ENCODE measurements at regions not wholly inside any gene's neighbourhood (a gene's known extent, or its start where the extent isn't known, plus 50 kb on each side); places are given as distances from the start of the nearest gene placed in this dataset.

GRCh38 chr1:14302025-14302424 is 296.5 kb upstream of the KAZN start:
- no peaks in the 10 kb centered on the region for H3K36me3 ChIP-seq (ENCODE audit: control insufficient read depth in 3 of 3, insufficient read depth in 2 of 3, low read depth in 1 of 3, low read length in 3 of 3)
- no peaks in the 10 kb centered on the region for H3K27me3 ChIP-seq (ENCODE audit: control insufficient read depth in 3 of 3, insufficient read depth in 3 of 3, low read length in 3 of 3)
- no peaks in the 10 kb centered on the region for H3K4me1 ChIP-seq (ENCODE audit: control insufficient read depth in 3 of 3, insufficient read depth in 2 of 3, low read depth in 1 of 3, low read length in 2 of 3)
- H3K4me3 ChIP-seq (ENCODE audit: low read depth in 1 of 3, low read length in 3 of 3): no peak overlapping the region
- no peak overlapping the region for H3K27ac ChIP-seq (ENCODE audit: low read depth in 1 of 3, low read length in 2 of 3)
- FAIRE-seq (no peak), DNase-seq (no peak)
- 85 to 90% (median 89%) methylated on average over 3 of the region's 3 CpGs for WGBS, 3 donors
- no peaks in the 10 kb centered on the region for H3K9me3 ChIP-seq (ENCODE audit: control insufficient read depth in 2 of 2, insufficient read depth in 1 of 2, low read depth in 1 of 2, low read length in 1 of 2)

DNA sequence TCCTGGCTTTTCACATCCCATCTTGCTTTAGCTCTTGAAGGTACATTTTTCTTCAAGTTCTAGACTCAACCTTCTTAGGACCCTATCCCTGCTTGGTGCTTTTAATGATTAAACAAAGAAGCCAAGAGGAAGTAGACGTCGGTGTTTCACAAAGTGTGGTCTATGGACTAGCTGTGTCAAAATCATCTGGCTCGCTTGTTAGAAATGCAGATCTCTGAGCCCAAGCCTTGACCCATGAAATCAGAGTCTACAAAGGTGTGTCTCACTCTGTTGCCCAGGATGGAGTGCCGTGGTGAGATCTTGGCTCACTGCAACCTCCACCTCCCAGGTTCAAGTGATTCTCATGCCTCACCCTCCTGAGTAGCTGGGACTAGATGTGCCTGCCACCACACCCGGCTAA is 295.5 kb upstream of the KAZN start:
- Histone ChIP-seq H3K4me3 (ENCODE audit: low read depth in 1 of 3, low read length in 3 of 3) (no peak overlapping the region), H3K27ac (ENCODE audit: low read depth in 1 of 3, low read length in 2 of 3) (no peak overlapping the region), H3K27me3 (ENCODE audit: control insufficient read depth in 3 of 3, insufficient read depth in 3 of 3, low read length in 3 of 3) (no peaks in the 10 kb centered on the region), H3K36me3 (ENCODE audit: control insufficient read depth in 3 of 3, insufficient read depth in 2 of 3, low read depth in 1 of 3, low read length in 3 of 3) (no peaks in the 10 kb centered on the region), H3K4me1 (ENCODE audit: control insufficient read depth in 3 of 3, insufficient read depth in 2 of 3, low read depth in 1 of 3, low read length in 2 of 3) (no peaks in the 10 kb centered on the region), H3K9me3 (ENCODE audit: control insufficient read depth in 2 of 2, insufficient read depth in 1 of 2, low read depth in 1 of 2, low read length in 1 of 2) (no peaks in the 10 kb centered on the region)
- DNase-seq (no peak), FAIRE-seq (no peak)
- 75 to 85% (median 81%) methylated on average over 5 of the region's 5 CpGs for WGBS, 3 donors

DNA sequence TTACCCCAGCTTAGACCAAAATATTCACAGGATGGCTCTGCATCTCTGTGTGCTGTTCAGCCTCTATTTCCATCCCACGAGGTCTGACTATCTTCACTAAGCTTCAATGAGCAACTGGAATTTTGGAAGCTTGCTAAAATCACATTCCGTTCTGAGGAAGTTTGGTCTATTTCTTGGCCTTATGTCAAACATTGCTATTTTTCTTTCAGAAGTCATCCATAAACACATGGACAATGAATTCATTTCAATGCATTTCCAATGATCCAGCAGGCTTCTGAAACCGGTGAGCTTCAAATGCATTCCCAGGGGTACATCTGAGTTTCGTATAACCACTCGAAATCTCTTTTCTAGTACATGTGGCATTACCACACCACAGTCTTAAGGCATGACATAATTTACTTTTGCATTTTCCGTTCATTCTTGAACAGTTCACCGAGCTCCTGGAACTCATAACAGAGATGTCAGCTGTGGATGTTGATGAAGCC is 294.1 kb upstream of the KAZN start:
- WGBS, 3 donors: 63 to 84% (median 83%) methylated on average over 7 of the region's 7 CpGs
- no peak overlapping the region for H3K27ac ChIP-seq (ENCODE audit: low read depth in 1 of 3, low read length in 2 of 3)

DNA sequence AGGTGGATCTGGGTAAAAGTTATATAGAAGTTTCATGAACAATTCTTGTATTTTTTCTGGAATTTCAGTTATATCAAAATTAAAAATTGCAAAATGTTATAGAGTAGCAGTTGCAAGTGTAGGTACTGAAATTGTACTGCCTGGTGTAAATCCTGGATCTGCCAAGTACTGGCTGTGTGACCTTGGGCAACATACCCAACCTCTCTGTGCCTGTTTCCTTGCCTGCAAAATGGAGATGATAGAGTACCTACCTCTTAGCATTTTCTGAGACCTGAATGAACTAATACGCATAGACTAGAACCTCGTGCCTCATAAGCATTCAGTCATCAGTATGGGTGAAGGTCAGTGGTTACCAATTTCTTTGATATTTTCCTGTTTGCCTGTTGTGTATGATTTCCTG is 290.0 kb upstream of the KAZN start:
- DNase-seq (no peak), FAIRE-seq (no peak)
- no peaks in the 10 kb centered on the region for H3K4me1 ChIP-seq (ENCODE audit: control insufficient read depth in 3 of 3, insufficient read depth in 2 of 3, low read depth in 1 of 3, low read length in 2 of 3)
- H3K27me3 ChIP-seq (ENCODE audit: control insufficient read depth in 3 of 3, insufficient read depth in 3 of 3, low read length in 3 of 3): no peaks in the 10 kb centered on the region
- WGBS, 3 donors: 75 to 92% (median 84%) methylated on average over 2 of the region's 2 CpGs
- H3K36me3 ChIP-seq (ENCODE audit: control insufficient read depth in 3 of 3, insufficient read depth in 2 of 3, low read depth in 1 of 3, low read length in 3 of 3): no peaks in the 10 kb centered on the region
- no peak overlapping the region for H3K4me3 ChIP-seq (ENCODE audit: low read depth in 1 of 3, low read length in 3 of 3)
- H3K9me3 ChIP-seq (ENCODE audit: control insufficient read depth in 2 of 2, insufficient read depth in 1 of 2, low read depth in 1 of 2, low read length in 1 of 2): peaks cover 0 to 2% of the 10 kb centered on the region in 2 donors
- no peak overlapping the region for H3K27ac ChIP-seq (ENCODE audit: low read depth in 1 of 3, low read length in 2 of 3)

More for the DNA sequence above, 294.1 kb upstream of the KAZN start:
- no peaks in the 10 kb centered on the region for H3K9me3 ChIP-seq (ENCODE audit: control insufficient read depth in 2 of 2, insufficient read depth in 1 of 2, low read depth in 1 of 2, low read length in 1 of 2)
- H3K4me3 ChIP-seq (ENCODE audit: low read depth in 1 of 3, low read length in 3 of 3): no peak overlapping the region
- no peaks in the 10 kb centered on the region for H3K36me3 ChIP-seq (ENCODE audit: control insufficient read depth in 3 of 3, insufficient read depth in 2 of 3, low read depth in 1 of 3, low read length in 3 of 3)
- no peaks in the 10 kb centered on the region for H3K27me3 ChIP-seq (ENCODE audit: control insufficient read depth in 3 of 3, insufficient read depth in 3 of 3, low read length in 3 of 3)
- no peak for DNase-seq
- no peak for FAIRE-seq
- H3K4me1 ChIP-seq (ENCODE audit: control insufficient read depth in 3 of 3, insufficient read depth in 2 of 3, low read depth in 1 of 3, low read length in 2 of 3): no peaks in the 10 kb centered on the region

- no peak overlapping the region for H3K4me3 ChIP-seq (ENCODE audit: low read depth in 1 of 3, low read length in 3 of 3)
- no peak for FAIRE-seq
- peaks cover 0 to 2% of the 10 kb centered on the region in 2 donors for H3K9me3 ChIP-seq (ENCODE audit: control insufficient read depth in 2 of 2, insufficient read depth in 1 of 2, low read depth in 1 of 2, low read length in 1 of 2)
- H3K27me3 ChIP-seq (ENCODE audit: control insufficient read depth in 3 of 3, insufficient read depth in 3 of 3, low read length in 3 of 3): no peaks in the 10 kb centered on the region
- no peaks in the 10 kb centered on the region for H3K36me3 ChIP-seq (ENCODE audit: control insufficient read depth in 3 of 3, insufficient read depth in 2 of 3, low read depth in 1 of 3, low read length in 3 of 3)
- 89 to 95% (median 94%) methylated on average over 3 of the region's 3 CpGs for WGBS, 3 donors
- DNase-seq: no peak
- H3K4me1 ChIP-seq (ENCODE audit: control insufficient read depth in 3 of 3, insufficient read depth in 2 of 3, low read depth in 1 of 3, low read length in 2 of 3): no peaks in the 10 kb centered on the region
- no peak overlapping the region for H3K27ac ChIP-seq (ENCODE audit: low read depth in 1 of 3, low read length in 2 of 3)
Observed at GRCh38 chr1:14309984-14310383, 288.5 kb upstream of the KAZN start.

GRCh38 chr1:14310476-14310875 is 288.0 kb upstream of the KAZN start:
- Histone ChIP-seq H3K27ac (ENCODE audit: low read depth in 1 of 3, low read length in 2 of 3) (no peak overlapping the region), H3K4me3 (ENCODE audit: low read depth in 1 of 3, low read length in 3 of 3) (no peak overlapping the region), H3K4me1 (ENCODE audit: control insufficient read depth in 3 of 3, insufficient read depth in 2 of 3, low read depth in 1 of 3, low read length in 2 of 3) (no peaks in the 10 kb centered on the region), H3K9me3 (ENCODE audit: control insufficient read depth in 2 of 2, insufficient read depth in 1 of 2, low read depth in 1 of 2, low read length in 1 of 2) (peaks cover 0 to 2% of the 10 kb centered on the region in 2 donors), H3K27me3 (ENCODE audit: control insufficient read depth in 3 of 3, insufficient read depth in 3 of 3, low read length in 3 of 3) (no peaks in the 10 kb centered on the region), H3K36me3 (ENCODE audit: control insufficient read depth in 3 of 3, insufficient read depth in 2 of 3, low read depth in 1 of 3, low read length in 3 of 3) (no peaks in the 10 kb centered on the region)
- FAIRE-seq (no peak), DNase-seq (no peak)
- 91 to 94% (median 92%) methylated on average over 9 of the region's 9 CpGs for WGBS, 3 donors

- DNase-seq (no peak), FAIRE-seq (no peak)
- Histone ChIP-seq H3K27ac (ENCODE audit: low read depth in 1 of 3, low read length in 2 of 3) (no peak overlapping the region), H3K9me3 (ENCODE audit: control insufficient read depth in 2 of 2, insufficient read depth in 1 of 2, low read depth in 1 of 2, low read length in 1 of 2) (peaks cover 0 to 2% of the 10 kb centered on the region in 2 donors), H3K27me3 (ENCODE audit: control insufficient read depth in 3 of 3, insufficient read depth in 3 of 3, low read length in 3 of 3) (no peaks in the 10 kb centered on the region), H3K36me3 (ENCODE audit: control insufficient read depth in 3 of 3, insufficient read depth in 2 of 3, low read depth in 1 of 3, low read length in 3 of 3) (no peaks in the 10 kb centered on the region), H3K4me3 (ENCODE audit: low read depth in 1 of 3, low read length in 3 of 3) (no peak overlapping the region), H3K4me1 (ENCODE audit: control insufficient read depth in 3 of 3, insufficient read depth in 2 of 3, low read depth in 1 of 3, low read length in 2 of 3) (no peaks in the 10 kb centered on the region)
- WGBS, 3 donors: 75 to 85% (median 84%) methylated on average over 1 of the region's 1 CpG
Observed at GRCh38 chr1:14313731-14314431, 284.6 kb upstream of the KAZN start.

DNA sequence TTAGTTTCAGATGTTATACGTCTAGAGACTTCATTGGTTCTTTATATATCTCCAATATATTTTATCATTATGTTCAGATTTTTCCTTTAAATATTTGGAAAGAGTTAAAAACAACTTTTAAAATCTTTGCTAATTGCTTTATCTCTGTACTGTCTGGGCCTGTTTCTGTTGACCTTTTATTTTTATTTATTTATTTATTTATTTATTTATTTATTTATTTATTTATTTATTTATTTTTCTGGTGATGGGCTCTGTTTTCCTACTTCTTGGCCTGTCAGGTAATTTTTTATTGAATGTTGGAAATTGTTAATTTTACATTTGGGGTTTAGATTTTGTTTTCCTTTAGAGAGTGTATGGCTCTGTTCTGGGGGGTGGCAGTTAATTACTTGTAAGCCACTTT is 279.7 kb upstream of the KAZN start:
- WGBS, 3 donors: 85 to 93% (median 92%) methylated on average over 1 of the region's 1 CpG
- no peaks in the 10 kb centered on the region for H3K9me3 ChIP-seq (ENCODE audit: control insufficient read depth in 2 of 2, insufficient read depth in 1 of 2, low read depth in 1 of 2, low read length in 1 of 2)
- no peak for DNase-seq
- no peaks in the 10 kb centered on the region for H3K27me3 ChIP-seq (ENCODE audit: control insufficient read depth in 3 of 3, insufficient read depth in 3 of 3, low read length in 3 of 3)
- no peak for FAIRE-seq
- H3K4me3 ChIP-seq (ENCODE audit: low read depth in 1 of 3, low read length in 3 of 3): no peak overlapping the region
- no peak overlapping the region for H3K27ac ChIP-seq (ENCODE audit: low read depth in 1 of 3, low read length in 2 of 3)
- peaks cover 0 to under 1% (median 0%) of the 10 kb centered on the region in 3 donors for H3K4me1 ChIP-seq (ENCODE audit: control insufficient read depth in 3 of 3, insufficient read depth in 2 of 3, low read depth in 1 of 3, low read length in 2 of 3)
- no peaks in the 10 kb centered on the region for H3K36me3 ChIP-seq (ENCODE audit: control insufficient read depth in 3 of 3, insufficient read depth in 2 of 3, low read depth in 1 of 3, low read length in 3 of 3)

- Histone ChIP-seq H3K36me3 (ENCODE audit: control insufficient read depth in 3 of 3, insufficient read depth in 2 of 3, low read depth in 1 of 3, low read length in 3 of 3) (no peaks in the 10 kb centered on the region), H3K27me3 (ENCODE audit: control insufficient read depth in 3 of 3, insufficient read depth in 3 of 3, low read length in 3 of 3) (no peaks in the 10 kb centered on the region), H3K4me1 (ENCODE audit: control insufficient read depth in 3 of 3, insufficient read depth in 2 of 3, low read depth in 1 of 3, low read length in 2 of 3) (peaks cover 0 to 3% (median 0%) of the 10 kb centered on the region in 3 donors), H3K4me3 (ENCODE audit: low read depth in 1 of 3, low read length in 3 of 3) (no peak overlapping the region), H3K9me3 (ENCODE audit: control insufficient read depth in 2 of 2, insufficient read depth in 1 of 2, low read depth in 1 of 2, low read length in 1 of 2) (no peaks in the 10 kb centered on the region), H3K27ac (ENCODE audit: low read depth in 1 of 3, low read length in 2 of 3) (no peak overlapping the region)
- DNase-seq: no peak
- 65 to 84% (median 70%) methylated on average over 2 of the region's 2 CpGs for WGBS, 3 donors
- no peak for FAIRE-seq
Observed at GRCh38 chr1:14320518-14320917, 278.0 kb upstream of the KAZN start.

All from small intestine (tissue), 7 donors.